ENCODE measurements at regions not wholly inside any gene's neighbourhood (a gene's known extent, or its start where the extent isn't known, plus 50 kb on each side); places are given as distances from the start of the nearest gene placed in this dataset.

DNA sequence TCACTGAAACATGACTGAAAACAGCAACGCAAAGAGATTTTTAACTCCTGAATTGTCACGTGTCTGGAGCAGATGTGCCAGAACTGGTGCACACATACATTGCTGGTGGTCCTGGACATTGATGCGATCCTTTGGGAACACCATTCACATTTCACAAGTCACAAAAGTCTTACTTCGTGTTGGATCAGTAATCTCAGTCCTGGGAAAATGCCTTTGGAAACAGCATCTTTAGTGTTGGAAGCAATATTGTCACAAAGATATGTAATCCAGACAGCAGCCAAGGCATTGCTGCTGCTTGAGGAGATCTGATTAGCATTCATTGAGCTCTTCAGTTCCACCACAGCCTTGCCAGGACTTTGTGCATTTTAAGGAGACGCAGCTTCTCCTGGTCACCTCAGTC is 126.2 kb upstream of the SH3BP4 start:
- H3K27me3 ChIP-seq (ENCODE audit: control insufficient read depth, insufficient read depth, low read length): no peaks in the 10 kb centered on the region
- Mint-ChIP-seq H3K36me3 (no peaks in the 10 kb centered on the region), H3K27ac (no peak overlapping the region), H3K27me3 (ENCODE audit: low read depth in 2 of 2) (peaks cover 6 to 7% of the 10 kb centered on the region in 2 donors), H3K4me3 (no peak overlapping the region), H3K4me1 (no peaks in the 10 kb centered on the region), H3K9me3 (no peaks in the 10 kb centered on the region)
- WGBS (ENCODE audit: insufficient coverage): 75% methylated on average over 5 of the region's 5 CpGs
- H3K4me1 ChIP-seq (ENCODE audit: control insufficient read depth, insufficient read depth, low read length): no peaks in the 10 kb centered on the region
- DNase-seq (no peak), ATAC-seq (no peak)
- TF ChIP-seq, protein P1, sequence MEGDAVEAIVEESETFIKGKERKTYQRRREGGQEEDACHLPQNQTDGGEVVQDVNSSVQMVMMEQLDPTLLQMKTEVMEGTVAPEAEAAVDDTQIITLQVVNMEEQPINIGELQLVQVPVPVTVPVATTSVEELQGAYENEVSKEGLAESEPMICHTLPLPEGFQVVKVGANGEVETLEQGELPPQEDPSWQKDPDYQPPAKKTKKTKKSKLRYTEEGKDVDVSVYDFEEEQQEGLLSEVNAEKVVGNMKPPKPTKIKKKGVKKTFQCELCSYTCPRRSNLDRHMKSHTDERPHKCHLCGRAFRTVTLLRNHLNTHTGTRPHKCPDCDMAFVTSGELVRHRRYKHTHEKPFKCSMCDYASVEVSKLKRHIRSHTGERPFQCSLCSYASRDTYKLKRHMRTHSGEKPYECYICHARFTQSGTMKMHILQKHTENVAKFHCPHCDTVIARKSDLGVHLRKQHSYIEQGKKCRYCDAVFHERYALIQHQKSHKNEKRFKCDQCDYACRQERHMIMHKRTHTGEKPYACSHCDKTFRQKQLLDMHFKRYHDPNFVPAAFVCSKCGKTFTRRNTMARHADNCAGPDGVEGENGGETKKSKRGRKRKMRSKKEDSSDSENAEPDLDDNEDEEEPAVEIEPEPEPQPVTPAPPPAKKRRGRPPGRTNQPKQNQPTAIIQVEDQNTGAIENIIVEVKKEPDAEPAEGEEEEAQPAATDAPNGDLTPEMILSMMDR (IDR thresholded peaks at IDR 0.05): no peak
- H3K36me3 ChIP-seq (ENCODE audit: control insufficient read depth, insufficient read depth, low read length): no peaks in the 10 kb centered on the region
- no peaks in the 10 kb centered on the region for H3K9me3 ChIP-seq (ENCODE audit: control insufficient read depth, insufficient read depth, low read length)
- H3K27ac ChIP-seq (ENCODE audit: low read length): no peak overlapping the region
- intact Hi-C loops (cut with micrococcal nuclease): no loop called here
- no peak overlapping the region for H3K4me3 ChIP-seq (ENCODE audit: low read length)

GRCh38 chr2:234823877-234824376 is 127.9 kb upstream of the SH3BP4 start:
- Histone ChIP-seq H3K27ac (ENCODE audit: low read length) (no peak overlapping the region), H3K4me3 (ENCODE audit: low read length) (no peak overlapping the region), H3K36me3 (ENCODE audit: control insufficient read depth, insufficient read depth, low read length) (no peaks in the 10 kb centered on the region), H3K4me1 (ENCODE audit: control insufficient read depth, insufficient read depth, low read length) (no peaks in the 10 kb centered on the region), H3K9me3 (ENCODE audit: control insufficient read depth, insufficient read depth, low read length) (no peaks in the 10 kb centered on the region), H3K27me3 (ENCODE audit: control insufficient read depth, insufficient read depth, low read length) (no peaks in the 10 kb centered on the region)
- TF ChIP-seq, protein P1 (IDR thresholded peaks at IDR 0.05): no peak
- ATAC-seq (no peak), DNase-seq (no peak)
- H3K4me1 Mint-ChIP-seq: no peaks in the 10 kb centered on the region
- intact Hi-C loops (cut with micrococcal nuclease): no loop called here
- H3K27me3 Mint-ChIP-seq (ENCODE audit: low read depth in 2 of 2): peaks cover 6 to 7% of the 10 kb centered on the region in 2 donors
- no peaks in the 10 kb centered on the region for H3K36me3 Mint-ChIP-seq
- no peaks in the 10 kb centered on the region for H3K9me3 Mint-ChIP-seq
- no peak overlapping the region for H3K4me3 Mint-ChIP-seq
- no peak overlapping the region for H3K27ac Mint-ChIP-seq
- 93% methylated on average over 2 of the region's 2 CpGs for WGBS (ENCODE audit: insufficient coverage)

- Mint-ChIP-seq H3K27me3 (ENCODE audit: low read depth in 2 of 2) (peaks cover 7 to 8% of the 10 kb centered on the region in 2 donors), H3K4me1 (no peaks in the 10 kb centered on the region), H3K27ac (no peak overlapping the region), H3K9me3 (no peaks in the 10 kb centered on the region), H3K4me3 (no peak overlapping the region), H3K36me3 (no peaks in the 10 kb centered on the region)
- ATAC-seq (no peak), DNase-seq (no peak)
- H3K27me3 ChIP-seq (ENCODE audit: control insufficient read depth, insufficient read depth, low read length): no peaks in the 10 kb centered on the region
- WGBS (ENCODE audit: insufficient coverage): 92% methylated on average over 6 of the region's 7 CpGs
- H3K36me3 ChIP-seq (ENCODE audit: control insufficient read depth, insufficient read depth, low read length): no peaks in the 10 kb centered on the region
- TF ChIP-seq, protein P1 (IDR thresholded peaks at IDR 0.05): no peak
- H3K27ac ChIP-seq (ENCODE audit: low read length): no peak overlapping the region
- no peak overlapping the region for H3K4me3 ChIP-seq (ENCODE audit: low read length)
- no peaks in the 10 kb centered on the region for H3K9me3 ChIP-seq (ENCODE audit: control insufficient read depth, insufficient read depth, low read length)
- no peaks in the 10 kb centered on the region for H3K4me1 ChIP-seq (ENCODE audit: control insufficient read depth, insufficient read depth, low read length)
- intact Hi-C loops (cut with micrococcal nuclease): no loop called here
Observed at GRCh38 chr2:234823196-234823876, 128.5 kb upstream of the SH3BP4 start.

Measured in natural killer cell (primary cell).